ENCODE measurements at regions not wholly inside any gene's neighbourhood (a gene's known extent, or its start where the extent isn't known, plus 50 kb on each side); places are given as distances from the start of the nearest gene placed in this dataset.
A peak's percentile ranks its signal among the peaks of the same experiment; 100 is the strongest.

DNA sequence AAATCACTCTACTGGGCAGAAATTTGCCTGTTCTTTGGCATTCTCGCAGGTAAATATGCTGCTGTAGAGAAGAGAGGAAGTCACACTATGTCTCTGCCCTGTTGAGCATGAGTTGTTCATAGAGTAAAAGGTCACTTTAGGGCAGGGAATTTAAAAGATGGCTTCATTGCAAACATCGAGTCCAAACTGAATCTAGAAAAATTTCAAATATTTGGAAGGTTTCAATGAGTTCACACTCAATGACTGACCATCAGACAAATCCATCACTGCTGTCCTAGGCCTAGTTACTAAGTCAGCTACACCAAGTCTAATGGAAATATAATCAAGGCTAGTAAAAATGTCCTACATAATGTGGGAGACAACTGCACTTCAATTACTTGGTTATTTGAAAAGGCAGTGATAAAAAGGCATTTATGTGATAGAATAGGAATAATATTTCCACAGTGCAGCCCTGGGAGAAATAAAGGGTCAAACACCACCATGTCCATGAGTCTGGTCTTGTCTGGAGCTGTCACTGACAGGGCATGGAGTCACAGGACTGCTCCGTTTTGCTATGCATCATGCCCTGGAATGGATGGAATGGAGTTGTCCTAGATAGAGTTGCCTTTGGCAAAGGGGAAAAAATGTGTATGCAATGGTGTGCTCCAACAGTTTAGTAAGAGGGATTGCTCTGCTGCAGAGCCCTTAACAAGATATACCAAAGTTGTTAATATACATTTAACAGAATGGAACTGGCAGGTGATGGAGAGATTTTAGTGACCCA, 218.5 kb upstream of the DAPK1 start:
- no peak overlapping the region for H2AFZ ChIP-seq
- H3K36me3 ChIP-seq (replicated peaks; ENCODE audit: insufficient read depth, low read depth): no peaks in the 10 kb centered on the region
- H3K9me2 ChIP-seq (replicated peaks; ENCODE audit: insufficient read depth): no peaks in the 10 kb centered on the region
- no peak for DNase-seq (ENCODE audit: low spot score)
- WGBS (ENCODE audit: low lambda C conversion rate, missing lambda C conversion rate): 81% methylated on average over 3 of the region's 3 CpGs
- TF ChIP-seq, protein P1, sequence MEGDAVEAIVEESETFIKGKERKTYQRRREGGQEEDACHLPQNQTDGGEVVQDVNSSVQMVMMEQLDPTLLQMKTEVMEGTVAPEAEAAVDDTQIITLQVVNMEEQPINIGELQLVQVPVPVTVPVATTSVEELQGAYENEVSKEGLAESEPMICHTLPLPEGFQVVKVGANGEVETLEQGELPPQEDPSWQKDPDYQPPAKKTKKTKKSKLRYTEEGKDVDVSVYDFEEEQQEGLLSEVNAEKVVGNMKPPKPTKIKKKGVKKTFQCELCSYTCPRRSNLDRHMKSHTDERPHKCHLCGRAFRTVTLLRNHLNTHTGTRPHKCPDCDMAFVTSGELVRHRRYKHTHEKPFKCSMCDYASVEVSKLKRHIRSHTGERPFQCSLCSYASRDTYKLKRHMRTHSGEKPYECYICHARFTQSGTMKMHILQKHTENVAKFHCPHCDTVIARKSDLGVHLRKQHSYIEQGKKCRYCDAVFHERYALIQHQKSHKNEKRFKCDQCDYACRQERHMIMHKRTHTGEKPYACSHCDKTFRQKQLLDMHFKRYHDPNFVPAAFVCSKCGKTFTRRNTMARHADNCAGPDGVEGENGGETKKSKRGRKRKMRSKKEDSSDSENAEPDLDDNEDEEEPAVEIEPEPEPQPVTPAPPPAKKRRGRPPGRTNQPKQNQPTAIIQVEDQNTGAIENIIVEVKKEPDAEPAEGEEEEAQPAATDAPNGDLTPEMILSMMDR (IDR thresholded peaks at IDR 0.05; ENCODE audit: poor library complexity): no peak
- TF ChIP-seq EZH2 (IDR thresholded peaks at IDR 0.05; ENCODE audit: borderline replicate concordance) (no peak), EZH2phosphoT487 (IDR thresholded peaks at IDR 0.05; ENCODE audit: low read depth, severe bottlenecking, unreplicated experiment) (no peak)
- H3K4me1 ChIP-seq (ENCODE audit: insufficient read depth): peaks cover 9% of the 10 kb centered on the region
- H3K4me3 ChIP-seq: no peak overlapping the region
- no peak overlapping the region for H3K27ac ChIP-seq
- no peaks in the 10 kb centered on the region for H3K9me3 ChIP-seq (ENCODE audit: low read depth)
- H3K4me2 ChIP-seq: no peak overlapping the region
- no peaks in the 10 kb centered on the region for H4K20me1 ChIP-seq (ENCODE audit: insufficient read depth, poor library complexity, severe bottlenecking)
- no peaks in the 10 kb centered on the region for H3K79me2 ChIP-seq
- no peaks in the 10 kb centered on the region for H3K27me3 ChIP-seq

DNA sequence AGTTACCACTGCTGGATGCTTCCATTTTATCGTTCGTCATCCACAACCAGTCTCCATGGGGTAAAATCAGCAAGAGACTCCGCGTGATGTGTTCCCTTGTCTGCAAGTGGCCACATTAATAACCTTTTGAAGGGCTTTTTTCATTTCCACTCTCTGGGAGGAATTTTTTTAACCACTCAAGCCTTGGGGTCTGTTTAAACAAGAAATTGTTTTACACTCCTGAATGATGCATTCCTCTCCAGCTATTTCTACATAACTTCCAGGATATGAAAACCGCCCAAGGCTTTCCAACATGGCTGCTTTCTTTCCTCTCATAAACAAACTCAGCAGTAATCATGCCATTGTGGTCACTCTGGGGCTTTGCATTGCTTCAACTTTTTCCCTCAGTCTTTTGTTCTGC, 217.2 kb upstream of the DAPK1 start:
- Histone ChIP-seq H3K79me2 (no peaks in the 10 kb centered on the region), H3K9me2 (replicated peaks; ENCODE audit: insufficient read depth) (no peaks in the 10 kb centered on the region), H3K27me3 (no peaks in the 10 kb centered on the region), H3K4me2 (no peak overlapping the region), H3K36me3 (replicated peaks; ENCODE audit: insufficient read depth, low read depth) (no peaks in the 10 kb centered on the region), H4K20me1 (ENCODE audit: insufficient read depth, poor library complexity, severe bottlenecking) (no peaks in the 10 kb centered on the region), H2AFZ (no peak overlapping the region), H3K4me3 (no peak overlapping the region), H3K9me3 (ENCODE audit: low read depth) (no peaks in the 10 kb centered on the region), H3K27ac (peak overlapping the region; percentile 62), H3K4me1 (ENCODE audit: insufficient read depth) (peaks cover 17% of the 10 kb centered on the region)
- no peak for DNase-seq (ENCODE audit: low spot score)
- TF ChIP-seq, protein P1 (IDR thresholded peaks at IDR 0.05; ENCODE audit: poor library complexity): no peak
- TF ChIP-seq EZH2phosphoT487 (IDR thresholded peaks at IDR 0.05; ENCODE audit: low read depth, severe bottlenecking, unreplicated experiment): no peak
- no peak for TF ChIP-seq EZH2 (IDR thresholded peaks at IDR 0.05; ENCODE audit: borderline replicate concordance)
- WGBS (ENCODE audit: low lambda C conversion rate, missing lambda C conversion rate): 80% methylated on average over 5 of the region's 5 CpGs

DNA sequence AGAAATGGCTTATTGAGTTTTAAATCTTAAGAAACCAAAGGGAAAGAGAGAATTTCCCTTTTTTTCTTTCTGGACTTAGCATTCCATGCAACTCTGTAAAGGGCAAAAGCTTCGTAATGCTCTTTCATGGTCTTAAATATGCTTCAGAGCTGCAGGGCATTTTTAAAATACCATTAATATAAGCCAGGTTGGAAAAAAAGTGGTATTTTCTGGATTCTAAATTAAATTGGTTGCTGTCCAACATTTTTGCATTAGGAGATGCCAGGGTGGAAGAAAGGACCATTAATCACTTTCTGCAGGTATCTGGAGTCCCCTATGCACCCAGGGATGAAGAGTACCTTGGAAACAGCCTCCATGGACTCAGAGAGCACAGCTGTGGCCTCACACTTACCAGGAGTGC, 215.1 kb upstream of the DAPK1 start:
- Histone ChIP-seq H3K4me2 (no peak overlapping the region), H3K27ac (no peak overlapping the region)
- 87% methylated on average over 1 of the region's 1 CpG for WGBS (ENCODE audit: low lambda C conversion rate, missing lambda C conversion rate)

DNA sequence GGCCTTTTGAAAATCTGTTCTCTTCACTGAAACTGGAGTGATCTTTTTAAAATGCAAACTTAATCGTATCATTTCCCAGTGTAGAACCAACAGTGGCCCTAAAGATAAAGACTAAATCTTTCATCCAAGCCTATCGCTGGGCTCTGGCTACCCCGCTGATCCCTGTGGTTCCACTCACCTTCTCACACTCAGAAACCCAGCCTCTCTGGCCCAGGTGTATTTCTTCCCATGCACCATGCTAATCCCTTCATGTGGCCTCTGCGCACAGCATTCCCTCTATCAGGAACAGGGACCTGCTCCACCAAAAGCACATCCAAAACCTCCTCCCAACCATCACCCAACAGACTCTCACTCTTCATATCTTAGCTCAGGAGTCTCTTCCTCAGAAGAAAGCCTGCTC, 214.1 kb upstream of the DAPK1 start:
- no peaks in the 10 kb centered on the region for H4K20me1 ChIP-seq (ENCODE audit: insufficient read depth, poor library complexity, severe bottlenecking)
- no peak for DNase-seq (ENCODE audit: low spot score)
- H3K4me3 ChIP-seq: no peak overlapping the region
- H3K27ac ChIP-seq: no peak overlapping the region
- H3K27me3 ChIP-seq: no peaks in the 10 kb centered on the region
- no peaks in the 10 kb centered on the region for H3K9me3 ChIP-seq (ENCODE audit: low read depth)
- H3K9me2 ChIP-seq (replicated peaks; ENCODE audit: insufficient read depth): no peaks in the 10 kb centered on the region
- TF ChIP-seq EZH2phosphoT487 (IDR thresholded peaks at IDR 0.05; ENCODE audit: low read depth, severe bottlenecking, unreplicated experiment) (no peak), EZH2 (IDR thresholded peaks at IDR 0.05; ENCODE audit: borderline replicate concordance) (no peak)
- TF ChIP-seq, protein P1 (IDR thresholded peaks at IDR 0.05; ENCODE audit: poor library complexity): no peak
- H3K36me3 ChIP-seq (replicated peaks; ENCODE audit: insufficient read depth, low read depth): no peaks in the 10 kb centered on the region
- no peaks in the 10 kb centered on the region for H3K79me2 ChIP-seq
- H2AFZ ChIP-seq: no peak overlapping the region
- H3K4me2 ChIP-seq: no peak overlapping the region
- 96% methylated on average over 4 of the region's 4 CpGs for WGBS (ENCODE audit: low lambda C conversion rate, missing lambda C conversion rate)
- H3K4me1 ChIP-seq (ENCODE audit: insufficient read depth): peaks cover 9% of the 10 kb centered on the region

More for the DNA sequence above, 215.1 kb upstream of the DAPK1 start:
- DNase-seq (ENCODE audit: low spot score): no peak
- Histone ChIP-seq H3K4me3 (no peak overlapping the region), H2AFZ (no peak overlapping the region), H3K79me2 (no peaks in the 10 kb centered on the region), H3K36me3 (replicated peaks; ENCODE audit: insufficient read depth, low read depth) (no peaks in the 10 kb centered on the region), H3K9me3 (ENCODE audit: low read depth) (no peaks in the 10 kb centered on the region), H3K27me3 (no peaks in the 10 kb centered on the region), H4K20me1 (ENCODE audit: insufficient read depth, poor library complexity, severe bottlenecking) (no peaks in the 10 kb centered on the region), H3K4me1 (ENCODE audit: insufficient read depth) (peaks cover 9% of the 10 kb centered on the region), H3K9me2 (replicated peaks; ENCODE audit: insufficient read depth) (no peaks in the 10 kb centered on the region)
- no peak for TF ChIP-seq EZH2phosphoT487 (IDR thresholded peaks at IDR 0.05; ENCODE audit: low read depth, severe bottlenecking, unreplicated experiment)
- TF ChIP-seq EZH2 (IDR thresholded peaks at IDR 0.05; ENCODE audit: borderline replicate concordance): no peak
